ENCODE measurements at regions not wholly inside any gene's neighbourhood (a gene's known extent, or its start where the extent isn't known, plus 50 kb on each side); places are given as distances from the start of the nearest gene placed in this dataset.

GRCh38 chrX:148259990-148260389, 240.4 kb upstream of the AFF2 start:
- no peaks in the 10 kb centered on the region for H3K36me3 ChIP-seq (ENCODE audit: control insufficient read depth, insufficient read depth, low read length)
- peaks cover 18% of the 10 kb centered on the region; the same call in 1 of the 2 replicates for H3K9me3 ChIP-seq (ENCODE audit: control insufficient read depth, insufficient read depth, low read depth, low read length)
- no peaks in the 10 kb centered on the region for H3K4me1 ChIP-seq (ENCODE audit: control insufficient read depth, insufficient read depth, low read length)
- H3K9ac ChIP-seq (ENCODE audit: low read length), result no peak overlapping the region
- H3K27ac ChIP-seq (ENCODE audit: low read depth, low read length), result no peak overlapping the region
- H3K27me3 ChIP-seq (ENCODE audit: control insufficient read depth, insufficient read depth, low read length), result no peaks in the 10 kb centered on the region; the same call in 1 of the 2 replicates
- no peak overlapping the region for H3K4me3 ChIP-seq (ENCODE audit: low read depth, low read length)

DNA sequence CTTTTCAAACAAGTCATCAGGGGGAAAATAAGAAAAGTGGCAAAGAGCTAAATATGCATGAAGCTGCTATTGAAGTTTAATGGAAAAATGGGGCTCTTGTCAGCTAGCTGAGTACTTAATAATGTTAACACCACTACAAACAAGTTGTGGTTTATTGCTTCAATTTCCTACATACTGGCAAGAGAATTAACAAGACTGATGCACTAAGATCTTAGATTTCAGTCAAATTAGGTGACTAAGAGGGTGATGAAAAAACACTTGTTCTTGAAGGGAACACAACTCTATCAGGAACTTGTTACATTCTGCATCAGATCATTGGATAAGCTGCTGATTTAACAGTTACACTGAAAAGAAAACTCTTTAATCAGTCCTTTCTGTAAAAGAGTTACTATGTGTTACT, 234.6 kb upstream of the AFF2 start:
- Histone ChIP-seq H3K27me3 (ENCODE audit: control insufficient read depth, insufficient read depth, low read length) (no peaks in the 10 kb centered on the region; the same call in 1 of the 2 replicates), H3K9me3 (ENCODE audit: control insufficient read depth, insufficient read depth, low read depth, low read length) (no peaks in the 10 kb centered on the region), H3K4me3 (ENCODE audit: low read depth, low read length) (no peak overlapping the region), H3K27ac (ENCODE audit: low read depth, low read length) (no peak overlapping the region), H3K4me1 (ENCODE audit: control insufficient read depth, insufficient read depth, low read length) (no peaks in the 10 kb centered on the region), H3K9ac (ENCODE audit: low read length) (no peak overlapping the region), H3K36me3 (ENCODE audit: control insufficient read depth, insufficient read depth, low read length) (no peaks in the 10 kb centered on the region)

DNA sequence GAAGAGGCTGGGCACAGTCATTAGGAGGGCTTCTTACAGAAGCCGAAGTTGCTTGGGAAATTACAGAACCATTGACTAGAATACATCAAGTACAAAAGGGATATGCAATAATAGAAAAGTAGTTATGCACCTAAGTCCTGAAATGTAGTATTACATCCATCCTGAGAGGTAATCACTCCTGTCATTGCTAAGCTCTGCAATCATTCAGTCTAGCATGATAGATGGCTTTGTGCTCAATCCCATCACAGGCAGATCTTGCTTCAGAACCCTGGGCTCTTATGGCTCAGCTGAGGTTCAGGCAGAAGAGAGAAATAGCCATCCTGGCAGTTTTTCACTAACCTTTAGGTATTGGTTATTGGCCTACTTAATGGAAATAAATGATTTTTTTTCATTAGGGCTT, 231.7 kb upstream of the AFF2 start:
- no peaks in the 10 kb centered on the region; the same call in 1 of the 2 replicates for H3K27me3 ChIP-seq (ENCODE audit: control insufficient read depth, insufficient read depth, low read length)
- no peak overlapping the region for H3K27ac ChIP-seq (ENCODE audit: low read depth, low read length)
- H3K9ac ChIP-seq (ENCODE audit: low read length), result no peak overlapping the region
- H3K4me3 ChIP-seq (ENCODE audit: low read depth, low read length), result no peak overlapping the region
- H3K9me3 ChIP-seq (ENCODE audit: control insufficient read depth, insufficient read depth, low read depth, low read length), result no peaks in the 10 kb centered on the region
- H3K36me3 ChIP-seq (ENCODE audit: control insufficient read depth, insufficient read depth, low read length), result no peaks in the 10 kb centered on the region
- H3K4me1 ChIP-seq (ENCODE audit: control insufficient read depth, insufficient read depth, low read length), result no peaks in the 10 kb centered on the region

GRCh38 chrX:148269513-148269912, 230.9 kb upstream of the AFF2 start:
- Histone ChIP-seq H3K27me3 (ENCODE audit: control insufficient read depth, insufficient read depth, low read length) (no peaks in the 10 kb centered on the region; the same call in 1 of the 2 replicates), H3K27ac (ENCODE audit: low read depth, low read length) (no peak overlapping the region), H3K36me3 (ENCODE audit: control insufficient read depth, insufficient read depth, low read length) (no peaks in the 10 kb centered on the region), H3K9ac (ENCODE audit: low read length) (no peak overlapping the region), H3K4me1 (ENCODE audit: control insufficient read depth, insufficient read depth, low read length) (no peaks in the 10 kb centered on the region), H3K4me3 (ENCODE audit: low read depth, low read length) (no peak overlapping the region), H3K9me3 (ENCODE audit: control insufficient read depth, insufficient read depth, low read depth, low read length) (no peaks in the 10 kb centered on the region)

DNA sequence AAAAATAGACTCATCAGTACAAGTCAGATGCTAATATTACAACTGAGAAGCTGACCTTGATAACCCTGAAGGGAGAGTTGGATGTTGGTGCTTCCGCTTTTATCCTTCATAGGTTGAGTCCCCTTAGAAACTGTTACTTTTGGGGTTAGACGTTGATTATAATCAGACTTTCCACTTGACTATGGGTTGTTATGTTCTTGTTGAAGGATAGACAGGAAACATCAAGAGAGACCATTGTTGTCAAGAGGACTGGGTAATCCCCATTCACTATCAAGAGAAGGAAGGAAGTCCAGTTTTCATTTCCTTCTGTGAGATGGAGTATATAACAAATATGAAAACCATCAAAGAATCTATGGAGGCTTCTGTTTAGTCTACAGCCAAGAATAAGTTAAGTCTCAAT, 229.9 kb upstream of the AFF2 start:
- no peaks in the 10 kb centered on the region for H3K27me3 ChIP-seq (ENCODE audit: control insufficient read depth, insufficient read depth, low read length)
- no peak overlapping the region for H3K9ac ChIP-seq (ENCODE audit: low read length)
- no peaks in the 10 kb centered on the region for H3K9me3 ChIP-seq (ENCODE audit: control insufficient read depth, insufficient read depth, low read depth, low read length)
- no peaks in the 10 kb centered on the region for H3K4me1 ChIP-seq (ENCODE audit: control insufficient read depth, insufficient read depth, low read length)
- no peaks in the 10 kb centered on the region for H3K36me3 ChIP-seq (ENCODE audit: control insufficient read depth, insufficient read depth, low read length)
- no peak overlapping the region for H3K27ac ChIP-seq (ENCODE audit: low read depth, low read length)
- no peak overlapping the region for H3K4me3 ChIP-seq (ENCODE audit: low read depth, low read length)

DNA sequence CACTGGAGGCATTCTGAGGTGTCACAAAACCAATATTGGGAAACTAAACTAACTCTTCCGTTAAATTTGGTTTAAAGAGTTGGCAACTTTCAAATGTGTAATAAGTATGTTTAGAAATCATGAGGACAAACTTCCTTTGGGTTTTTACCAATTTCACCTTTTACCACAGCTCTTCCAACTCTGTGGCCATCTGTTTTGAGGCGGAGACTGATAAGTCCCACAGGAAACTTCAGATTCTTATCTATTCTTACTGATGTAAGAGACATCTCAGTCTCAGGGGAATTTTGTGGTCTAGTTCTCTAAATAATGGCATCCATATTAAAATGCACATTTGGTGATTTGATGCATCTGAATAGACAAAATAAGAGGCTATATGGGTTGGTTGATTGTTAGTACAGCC, 229.2 kb upstream of the AFF2 start:
- Histone ChIP-seq H3K4me1 (ENCODE audit: control insufficient read depth, insufficient read depth, low read length) (no peaks in the 10 kb centered on the region), H3K9ac (ENCODE audit: low read length) (no peak overlapping the region), H3K9me3 (ENCODE audit: control insufficient read depth, insufficient read depth, low read depth, low read length) (no peaks in the 10 kb centered on the region), H3K36me3 (ENCODE audit: control insufficient read depth, insufficient read depth, low read length) (no peaks in the 10 kb centered on the region), H3K4me3 (ENCODE audit: low read depth, low read length) (no peak overlapping the region), H3K27me3 (ENCODE audit: control insufficient read depth, insufficient read depth, low read length) (no peaks in the 10 kb centered on the region), H3K27ac (ENCODE audit: low read depth, low read length) (no peak overlapping the region)

DNA sequence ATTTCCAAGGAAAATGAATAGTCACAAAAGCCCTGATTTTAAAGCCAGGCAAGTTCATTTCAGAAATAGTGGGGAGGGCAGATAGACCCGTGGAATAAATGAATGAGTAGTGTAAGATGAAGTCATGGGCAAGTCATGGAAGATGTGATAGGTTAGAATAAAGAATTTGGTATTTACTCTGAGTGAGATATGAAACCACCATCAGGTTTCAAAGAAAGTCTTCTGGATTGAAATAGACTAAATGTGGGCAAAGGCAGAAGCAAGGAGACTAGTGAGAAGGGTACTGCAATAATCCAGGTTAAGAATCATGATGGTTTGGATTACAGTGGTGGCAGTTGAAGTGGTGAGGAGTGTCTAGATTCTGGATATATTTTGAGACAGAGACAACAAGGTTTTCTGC, 218.5 kb upstream of the AFF2 start:
- H3K9me3 ChIP-seq (ENCODE audit: control insufficient read depth, insufficient read depth, low read depth, low read length), result no peaks in the 10 kb centered on the region
- no peak overlapping the region for H3K9ac ChIP-seq (ENCODE audit: low read length)
- H3K27me3 ChIP-seq (ENCODE audit: control insufficient read depth, insufficient read depth, low read length), result peaks cover under 1% of the 10 kb centered on the region; the same call in 1 of the 2 replicates
- no peak overlapping the region for H3K27ac ChIP-seq (ENCODE audit: low read depth, low read length)
- no peaks in the 10 kb centered on the region for H3K36me3 ChIP-seq (ENCODE audit: control insufficient read depth, insufficient read depth, low read length)
- H3K4me1 ChIP-seq (ENCODE audit: control insufficient read depth, insufficient read depth, low read length), result peaks cover 17% of the 10 kb centered on the region
- no peak overlapping the region for H3K4me3 ChIP-seq (ENCODE audit: low read depth, low read length)

GRCh38 chrX:148282504-148282903, 217.9 kb upstream of the AFF2 start:
- no peak overlapping the region for H3K4me3 ChIP-seq (ENCODE audit: low read depth, low read length)
- no peak overlapping the region for H3K9ac ChIP-seq (ENCODE audit: low read length)
- no peak overlapping the region for H3K27ac ChIP-seq (ENCODE audit: low read depth, low read length)
- no peaks in the 10 kb centered on the region for H3K9me3 ChIP-seq (ENCODE audit: control insufficient read depth, insufficient read depth, low read depth, low read length)
- H3K4me1 ChIP-seq (ENCODE audit: control insufficient read depth, insufficient read depth, low read length), result peaks cover 23% of the 10 kb centered on the region
- H3K36me3 ChIP-seq (ENCODE audit: control insufficient read depth, insufficient read depth, low read length), result no peaks in the 10 kb centered on the region
- H3K27me3 ChIP-seq (ENCODE audit: control insufficient read depth, insufficient read depth, low read length), result peaks cover 6% of the 10 kb centered on the region; the same call in 1 of the 2 replicates

DNA sequence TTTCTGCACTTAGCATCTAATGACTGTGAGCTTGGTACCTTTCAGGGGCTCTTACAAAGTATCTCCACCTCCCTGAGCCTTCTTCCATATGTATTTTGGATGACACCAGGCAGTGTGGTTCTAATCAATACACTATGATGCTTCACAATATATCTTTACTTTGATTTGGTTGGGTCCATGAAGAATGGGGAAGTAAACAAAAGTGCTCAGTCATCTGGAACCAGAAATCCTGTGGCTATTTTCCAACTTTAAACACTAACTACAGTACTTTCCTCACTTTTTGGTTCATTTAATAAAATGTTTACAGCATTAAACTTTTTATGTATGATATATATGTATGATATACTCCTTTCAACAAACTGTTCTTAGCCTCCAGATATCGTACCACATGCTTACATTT, 216.4 kb upstream of the AFF2 start:
- Histone ChIP-seq H3K9ac (ENCODE audit: low read length) (no peak overlapping the region), H3K4me1 (ENCODE audit: control insufficient read depth, insufficient read depth, low read length) (peaks cover 37% of the 10 kb centered on the region), H3K9me3 (ENCODE audit: control insufficient read depth, insufficient read depth, low read depth, low read length) (no peaks in the 10 kb centered on the region; the same call in 1 of the 2 replicates), H3K4me3 (ENCODE audit: low read depth, low read length) (no peak overlapping the region), H3K27me3 (ENCODE audit: control insufficient read depth, insufficient read depth, low read length) (peaks cover 8% of the 10 kb centered on the region; the same call in 1 of the 2 replicates), H3K27ac (ENCODE audit: low read depth, low read length) (no peak overlapping the region), H3K36me3 (ENCODE audit: control insufficient read depth, insufficient read depth, low read length) (no peaks in the 10 kb centered on the region)

DNA sequence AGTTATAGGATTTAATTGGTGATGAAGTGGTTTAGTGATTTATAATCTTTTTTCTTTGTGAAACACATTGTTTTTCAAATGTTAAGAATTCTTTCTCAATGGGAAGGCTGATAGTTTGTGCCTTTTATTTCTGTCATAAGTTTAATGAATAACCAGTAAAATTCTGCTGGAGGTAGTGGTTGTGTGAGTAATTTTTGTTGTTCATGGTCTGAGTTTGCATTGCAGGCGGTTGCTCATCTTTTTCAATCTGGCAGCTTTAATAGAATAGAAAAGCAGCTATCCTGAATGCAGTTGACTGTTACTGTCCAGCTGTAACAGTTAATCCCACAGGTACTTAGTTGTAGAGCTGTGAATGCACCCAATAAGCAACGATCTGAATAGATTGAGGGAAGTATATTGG, 215.6 kb upstream of the AFF2 start:
- peaks cover 8% of the 10 kb centered on the region; the same call in 1 of the 2 replicates for H3K27me3 ChIP-seq (ENCODE audit: control insufficient read depth, insufficient read depth, low read length)
- H3K9me3 ChIP-seq (ENCODE audit: control insufficient read depth, insufficient read depth, low read depth, low read length), result no peaks in the 10 kb centered on the region; the same call in 1 of the 2 replicates
- peaks cover 41% of the 10 kb centered on the region for H3K4me1 ChIP-seq (ENCODE audit: control insufficient read depth, insufficient read depth, low read length)
- no peak overlapping the region for H3K9ac ChIP-seq (ENCODE audit: low read length)
- no peak overlapping the region for H3K27ac ChIP-seq (ENCODE audit: low read depth, low read length)
- H3K4me3 ChIP-seq (ENCODE audit: low read depth, low read length), result no peak overlapping the region
- no peaks in the 10 kb centered on the region for H3K36me3 ChIP-seq (ENCODE audit: control insufficient read depth, insufficient read depth, low read length)

- Histone ChIP-seq H3K4me1 (ENCODE audit: control insufficient read depth, insufficient read depth, low read length) (peaks cover 56% of the 10 kb centered on the region), H3K27ac (ENCODE audit: low read depth, low read length) (0 out of 2 replicates have a peak overlapping the region, but pooled peaks have one; percentile 23), H3K27me3 (ENCODE audit: control insufficient read depth, insufficient read depth, low read length) (peaks cover 8% of the 10 kb centered on the region; the same call in 1 of the 2 replicates), H3K9me3 (ENCODE audit: control insufficient read depth, insufficient read depth, low read depth, low read length) (no peaks in the 10 kb centered on the region; the same call in 1 of the 2 replicates), H3K9ac (ENCODE audit: low read length) (no peak overlapping the region), H3K36me3 (ENCODE audit: control insufficient read depth, insufficient read depth, low read length) (no peaks in the 10 kb centered on the region), H3K4me3 (ENCODE audit: low read depth, low read length) (no peak overlapping the region)
Measured at GRCh38 chrX:148288451-148288850, 212.0 kb upstream of the AFF2 start.

Data from HUES6 (cell line).